GM23338 (cell line): ENCODE measurements at regions not wholly inside any gene's neighbourhood (a gene's known extent, or its start where the extent isn't known, plus 50 kb on each side); places are given as distances from the start of the nearest gene placed in this dataset.

Source experiments
- ATAC-seq: fragments of 200-7000 bp; cut with Tn5 transposase; 3 replicates; pipeline ENCODE4 v1.9.1; 2020
- DNase-seq: peaks from one replicate; pipeline ENCODE4 v3.0.0-alpha.2; 2015; ENCODE audit warnings: low spot score
- H2AFZ ChIP-seq: fragments of 200-600 bp; sonication (generic); 2 replicates; pipeline ENCODE4 v1.8.0; 2016; ENCODE audit warnings: antibody characterized with exemption, mild to moderate bottlenecking, moderate library complexity
- H3F3A ChIP-seq: fragments of 200-600 bp; sonication (generic); replicated peaks from 2 replicates; pipeline ENCODE4 v1.8.0; 2017; ENCODE audit warnings: antibody characterized with exemption, mixed run types, low read depth
- H3K27ac ChIP-seq: fragments of 200-600 bp; sonication (generic); 2 replicates; pipeline ENCODE4 v1.6.1; 2016; ENCODE audit warnings: low read depth
- H3K27me3 ChIP-seq: fragments of 200-600 bp; sonication (generic); 2 replicates; pipeline ENCODE4 v1.8.0; 2016; ENCODE audit warnings: mild to moderate bottlenecking, mixed run types, moderate library complexity; ENCODE audit not compliant: insufficient read depth
- H3K36me3 ChIP-seq: fragments of 200-600 bp; sonication (generic); 2 replicates; pipeline ENCODE4 v1.8.0; 2016; ENCODE audit warnings: mild to moderate bottlenecking; ENCODE audit not compliant: insufficient read depth
- H3K4me1 ChIP-seq: fragments of 200-600 bp; sonication (generic); 2 replicates; pipeline ENCODE4 v1.8.0; 2016; ENCODE audit warnings: mild to moderate bottlenecking, moderate library complexity; ENCODE audit not compliant: insufficient read depth
- H3K4me2 ChIP-seq: fragments of 200-600 bp; sonication (generic); 2 replicates; pipeline ENCODE4 v1.7.1; 2017; ENCODE audit warnings: mixed run types
- H3K4me3 ChIP-seq: fragments of 200-600 bp; sonication (generic); 2 replicates; pipeline ENCODE4 v1.6.1; 2016; ENCODE audit warnings: mixed run types
- H3K79me2 ChIP-seq: fragments of 200-600 bp; sonication (generic); replicated peaks from 2 replicates; pipeline ENCODE4 v1.8.0; 2017; ENCODE audit warnings: mild to moderate bottlenecking; ENCODE audit not compliant: insufficient read depth
- H3K9me2 ChIP-seq: fragments of 200-600 bp; sonication (generic); 2 replicates; pipeline ENCODE4 v1.8.0; 2017; ENCODE audit not compliant: insufficient read depth
- H4K20me1 ChIP-seq: fragments of 200-600 bp; sonication (generic); replicated peaks from 2 replicates; pipeline ENCODE4 v1.8.0; 2017; ENCODE audit warnings: mild to moderate bottlenecking; ENCODE audit not compliant: insufficient read depth
- H3K27ac Mint-ChIP-seq: 2 replicates; pipeline ENCODE4 v1.8.0; 2020; ENCODE audit warnings: inconsistent platforms, mild to moderate bottlenecking, moderate library complexity, mixed read lengths
- H3K27me3 Mint-ChIP-seq: 3 replicates; pipeline ENCODE4 v1.8.0; 2022; ENCODE audit warnings: low read depth, mild to moderate bottlenecking, moderate library complexity, mixed read lengths, inconsistent platforms; ENCODE audit not compliant: insufficient read depth, poor library complexity
- H3K36me3 Mint-ChIP-seq: 3 replicates; pipeline ENCODE4 v1.8.0; 2021; ENCODE audit warnings: low read depth, mild to moderate bottlenecking, inconsistent platforms, moderate library complexity, mixed read lengths
- H3K4me1 Mint-ChIP-seq: 3 replicates; pipeline ENCODE4 v1.8.0; 2020; ENCODE audit warnings: mild to moderate bottlenecking, inconsistent platforms, mixed read lengths
- H3K4me3 Mint-ChIP-seq: 3 replicates; pipeline ENCODE4 v1.8.0; 2021; ENCODE audit warnings: moderate library complexity, mild to moderate bottlenecking, inconsistent platforms, mixed read lengths
- H3K9me3 Mint-ChIP-seq: 3 replicates; pipeline ENCODE4 v1.8.0; 2020; ENCODE audit warnings: moderate library complexity, mild to moderate bottlenecking, inconsistent platforms, mixed read lengths
- CREB1 ChIP-seq: fragments of 250-450 bp; sonication (Bioruptor Pico); IDR thresholded peaks from 2 replicates; pipeline ENCODE4 v1.5.0; 2020; ENCODE audit warnings: low read depth, mild to moderate bottlenecking, moderate library complexity
- EZH2 ChIP-seq: fragments of 200-600 bp; sonication (generic); IDR thresholded peaks from one replicate; pipeline ENCODE4 v1.8.0; 2017; ENCODE audit warnings: antibody characterized with exemption, mild to moderate bottlenecking, low read depth; ENCODE audit not compliant: unreplicated experiment
- EZH2phosphoT487 ChIP-seq: fragments of 200-600 bp; sonication (generic); IDR thresholded peaks from one replicate; pipeline ENCODE4 v1.8.1; 2018; ENCODE audit warnings: antibody characterized with exemption; ENCODE audit not compliant: unreplicated experiment
- JUNB ChIP-seq: IDR thresholded peaks from one replicate; pipeline ENCODE4 v1.6.1; 2016; ENCODE audit warnings: antibody characterized with exemption; ENCODE audit not compliant: unreplicated experiment
- NANOG ChIP-seq: IDR thresholded peaks from 2 replicates; pipeline ENCODE4 v1.6.1; 2016; ENCODE audit warnings: antibody characterized with exemption, borderline replicate concordance
- POLR2AphosphoS5 ChIP-seq: IDR thresholded peaks from 2 replicates; pipeline ENCODE4 v1.6.1; 2016; ENCODE audit warnings: antibody characterized with exemption, low read depth
- REST ChIP-seq: IDR thresholded peaks from one replicate; pipeline ENCODE4 v1.6.1; 2018; ENCODE audit warnings: antibody characterized with exemption; ENCODE audit not compliant: unreplicated experiment
- STAT1 ChIP-seq: IDR thresholded peaks from one replicate; pipeline ENCODE4 v1.6.1; 2016; ENCODE audit warnings: antibody characterized with exemption; ENCODE audit not compliant: unreplicated experiment
- ZNF114 ChIP-seq: fragments of 250-450 bp; sonication (Bioruptor Pico); IDR thresholded peaks from 2 replicates; pipeline ENCODE4 v1.5.0; 2020; ENCODE audit warnings: mild to moderate bottlenecking, moderate library complexity
- ZNF331 ChIP-seq: fragments of 250-450 bp; sonication (Bioruptor Pico); IDR thresholded peaks from 2 replicates; pipeline ENCODE4 v1.5.0; 2020; ENCODE audit warnings: low read depth, mild to moderate bottlenecking, moderate library complexity
- ZNF462 ChIP-seq: fragments of 250-450 bp; sonication (Bioruptor Pico); IDR thresholded peaks from 2 replicates; pipeline ENCODE4 v1.5.0; 2020; ENCODE audit warnings: mild to moderate bottlenecking, moderate library complexity
- TF ChIP-seq, protein P1 (sequence below): IDR thresholded peaks from 2 replicates; pipeline ENCODE4 v1.6.1; 2016; ENCODE audit warnings: antibody characterized with exemption
- TF ChIP-seq, protein P2 (sequence below), 2 experiments: fragments of 200-600 bp in 1 of 2; sonication (generic) in 1 of 2; conservative IDR thresholded peaks; 2 replicates each; pipeline versions ENCODE4 v1.5.1 to v1.6.1; 2016 to 2017; ENCODE audit warnings: antibody characterized with exemption in 2 of 2, low read depth in 2 of 2, mild to moderate bottlenecking in 2 of 2, moderate library complexity in 1 of 2

GRCh38 chr1:198942466-198942865, 303.6 kb downstream of the PTPRC start:
- Mint-ChIP-seq H3K27ac (no peak overlapping the region), H3K4me1 (no peaks in the 10 kb centered on the region), H3K36me3 (no peaks in the 10 kb centered on the region), H3K9me3 (no peaks in the 10 kb centered on the region), H3K27me3 (no peaks in the 10 kb centered on the region), H3K4me3 (no peak overlapping the region)
- DNase-seq (no peak), ATAC-seq (no peak)
- Histone ChIP-seq H3K4me1 (no peaks in the 10 kb centered on the region), H3K36me3 (no peaks in the 10 kb centered on the region), H3K9me2 (0 out of 2 replicates have a peak, but pooled peaks cover 3% of the 10 kb centered on the region), H3K4me2 (no peak overlapping the region), H3K4me3 (no peak overlapping the region), H3F3A (no peaks in the 10 kb centered on the region), H3K27ac (no peak overlapping the region), H2AFZ (no peak overlapping the region), H3K27me3 (no peaks in the 10 kb centered on the region), H3K79me2 (no peaks in the 10 kb centered on the region), H4K20me1 (no peaks in the 10 kb centered on the region)
- TF ChIP-seq, protein P1, sequence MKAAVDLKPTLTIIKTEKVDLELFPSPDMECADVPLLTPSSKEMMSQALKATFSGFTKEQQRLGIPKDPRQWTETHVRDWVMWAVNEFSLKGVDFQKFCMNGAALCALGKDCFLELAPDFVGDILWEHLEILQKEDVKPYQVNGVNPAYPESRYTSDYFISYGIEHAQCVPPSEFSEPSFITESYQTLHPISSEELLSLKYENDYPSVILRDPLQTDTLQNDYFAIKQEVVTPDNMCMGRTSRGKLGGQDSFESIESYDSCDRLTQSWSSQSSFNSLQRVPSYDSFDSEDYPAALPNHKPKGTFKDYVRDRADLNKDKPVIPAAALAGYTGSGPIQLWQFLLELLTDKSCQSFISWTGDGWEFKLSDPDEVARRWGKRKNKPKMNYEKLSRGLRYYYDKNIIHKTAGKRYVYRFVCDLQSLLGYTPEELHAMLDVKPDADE: no peak
- TF ChIP-seq EZH2phosphoT487: no peak
- TF ChIP-seq NANOG: no peak
- no peak for TF ChIP-seq ZNF331 (CRISPR knock-in tag)
- TF ChIP-seq ZNF114: no peak
- no peak for TF ChIP-seq STAT1
- no peak for TF ChIP-seq JUNB
- TF ChIP-seq ZNF462 (CRISPR knock-in tag): no peak
- TF ChIP-seq, protein P2, sequence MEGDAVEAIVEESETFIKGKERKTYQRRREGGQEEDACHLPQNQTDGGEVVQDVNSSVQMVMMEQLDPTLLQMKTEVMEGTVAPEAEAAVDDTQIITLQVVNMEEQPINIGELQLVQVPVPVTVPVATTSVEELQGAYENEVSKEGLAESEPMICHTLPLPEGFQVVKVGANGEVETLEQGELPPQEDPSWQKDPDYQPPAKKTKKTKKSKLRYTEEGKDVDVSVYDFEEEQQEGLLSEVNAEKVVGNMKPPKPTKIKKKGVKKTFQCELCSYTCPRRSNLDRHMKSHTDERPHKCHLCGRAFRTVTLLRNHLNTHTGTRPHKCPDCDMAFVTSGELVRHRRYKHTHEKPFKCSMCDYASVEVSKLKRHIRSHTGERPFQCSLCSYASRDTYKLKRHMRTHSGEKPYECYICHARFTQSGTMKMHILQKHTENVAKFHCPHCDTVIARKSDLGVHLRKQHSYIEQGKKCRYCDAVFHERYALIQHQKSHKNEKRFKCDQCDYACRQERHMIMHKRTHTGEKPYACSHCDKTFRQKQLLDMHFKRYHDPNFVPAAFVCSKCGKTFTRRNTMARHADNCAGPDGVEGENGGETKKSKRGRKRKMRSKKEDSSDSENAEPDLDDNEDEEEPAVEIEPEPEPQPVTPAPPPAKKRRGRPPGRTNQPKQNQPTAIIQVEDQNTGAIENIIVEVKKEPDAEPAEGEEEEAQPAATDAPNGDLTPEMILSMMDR (conservative IDR thresholded peaks at IDR 0.05; ENCODE audit: low read depth in 2 of 2): no peak
- TF ChIP-seq EZH2: no peak
- TF ChIP-seq CREB1: no peak
- TF ChIP-seq REST: no peak
- no peak for TF ChIP-seq POLR2AphosphoS5
